Suprapubic skin (tissue), 4 donors: ENCODE measurements at regions not wholly inside any gene's neighbourhood (a gene's known extent, or its start where the extent isn't known, plus 50 kb on each side); places are given as distances from the start of the nearest gene placed in this dataset.

ENCODE experiments used
- CTCF ChIP-seq, 2 donors: fragments of 200-600 bp in 1 of 2; fragments of 450-650 bp in 1 of 2; sonication (generic) in 1 of 2; IDR thresholded peaks; one replicate each; pipeline ENCODE4 v1.5.1; 2016 to 2019; ENCODE audit warnings: antibody characterized with exemption in 2 of 2, mild to moderate bottlenecking in 1 of 2, moderate library complexity in 1 of 2
- POLR2A ChIP-seq, 2 donors: fragments of 450-650 bp; IDR thresholded peaks; one replicate each; pipeline ENCODE4 v1.6.1; 2017; ENCODE audit warnings: antibody characterized with exemption in 2 of 2, mild to moderate bottlenecking in 2 of 2, moderate library complexity in 2 of 2
- POLR2AphosphoS5 ChIP-seq, 3 donors: sonication (generic); formaldehyde crosslinking; IDR thresholded peaks; one replicate each; pipeline ENCODE4 v1.6.1; 2017; ENCODE audit warnings: antibody characterized with exemption in 3 of 3

- TF ChIP-seq CTCF (IDR thresholded peaks at IDR 0.05) (no peak), POLR2A (IDR thresholded peaks at IDR 0.05) (no peak), POLR2AphosphoS5 (IDR thresholded peaks at IDR 0.05) (no peak)
Observed at GRCh38 chrX:40987413-40987812, 97.8 kb upstream of the USP9X start.
